H1 (cell line): ENCODE measurements at regions not wholly inside any gene's neighbourhood (a gene's known extent, or its start where the extent isn't known, plus 50 kb on each side); places are given as distances from the start of the nearest gene placed in this dataset.

Experiments used
- CBX5 ChIP-seq: fragments of 300-800, 300-1000 bp; sonication (generic); IDR thresholded peaks from 2 replicates; pipeline ENCODE4 v1.7.1; 2016; ENCODE audit warnings: antibody characterized with exemption, low read length, low read depth
- CHD2 ChIP-seq: IDR thresholded peaks from 2 replicates; pipeline ENCODE4 v1.6.1; 2012; ENCODE audit warnings: low read length, improper control_type of control experiment
- CREB1 ChIP-seq: IDR thresholded peaks from 2 replicates; pipeline ENCODE4 v1.6.1; 2012; ENCODE audit warnings: inconsistent platforms
- CTCF ChIP-seq, 3 experiments: IDR thresholded peaks; 1 replicate in 2 of 3; 2 replicates in 1 of 3; pipeline versions ENCODE4 v1.5.1 to v1.6.1; 2011; ENCODE audit warnings: low read length in 3 of 3, mild to moderate bottlenecking in 3 of 3, inconsistent platforms in 2 of 3, low read depth in 1 of 3, moderate library complexity in 1 of 3; ENCODE audit not compliant: insufficient read depth in 1 of 3; ENCODE audit errors: control extremely low read depth in 1 of 3
- EGR1 ChIP-seq: IDR thresholded peaks from 2 replicates; pipeline ENCODE4 v1.6.1; 2011; ENCODE audit warnings: low read depth, low read length, borderline replicate concordance
- GABPA ChIP-seq: IDR thresholded peaks from 2 replicates; pipeline ENCODE4 v1.6.1; 2011; ENCODE audit warnings: mild to moderate bottlenecking, low read length, moderate library complexity, borderline replicate concordance; ENCODE audit not compliant: insufficient read depth
- HDAC6 ChIP-seq: IDR thresholded peaks from one replicate; pipeline ENCODE4 v1.7.1; 2012; ENCODE audit warnings: low read depth, mild to moderate bottlenecking, inconsistent platforms, low read length, moderate library complexity
- NRF1 ChIP-seq: IDR thresholded peaks from 2 replicates; pipeline ENCODE4 v1.6.1; 2011; ENCODE audit warnings: mild to moderate bottlenecking, low read depth, low read length, improper control_type of control experiment
- POLR2A ChIP-seq, 2 experiments: IDR thresholded peaks; 1 replicate in 1 of 2; 2 replicates in 1 of 2; pipeline ENCODE4 v1.6.1; 2011; ENCODE audit warnings: low read depth in 2 of 2, low read length in 2 of 2, mild to moderate bottlenecking in 2 of 2; ENCODE audit errors: control extremely low read depth in 1 of 2
- POLR2AphosphoS5 ChIP-seq: IDR thresholded peaks from 2 replicates; pipeline ENCODE4 v1.6.1; 2011; ENCODE audit warnings: low read depth, low read length
- RXRA ChIP-seq: IDR thresholded peaks from 2 replicates; pipeline ENCODE4 v1.6.1; 2011; ENCODE audit warnings: low read depth, mild to moderate bottlenecking, low read length, moderate library complexity; ENCODE audit not compliant: insufficient read depth
- TBP ChIP-seq: IDR thresholded peaks from 2 replicates; pipeline ENCODE4 v1.6.1; 2011; ENCODE audit warnings: low read depth, low read length, improper control_type of control experiment

- TF ChIP-seq CREB1 (no peak), POLR2A (IDR thresholded peaks at IDR 0.05; ENCODE audit: control extremely low read depth in 1 of 2, low read depth in 2 of 2, low read length in 2 of 2) (no peak), CHD2 (no peak), NRF1 (no peak), EGR1 (no peak), CTCF (IDR thresholded peaks at IDR 0.05; ENCODE audit: control extremely low read depth in 1 of 3, insufficient read depth in 1 of 3, low read depth in 1 of 3, low read length in 3 of 3) (no peak), TBP (no peak), POLR2AphosphoS5 (no peak), HDAC6 (no peak), CBX5 (no peak), RXRA (no peak), GABPA (no peak)
Measured at GRCh38 chrX:25124391-25124790, 108.6 kb upstream of the ARX start.
